ENCODE measurements at regions not wholly inside any gene's neighbourhood (a gene's known extent, or its start where the extent isn't known, plus 50 kb on each side); places are given as distances from the start of the nearest gene placed in this dataset.
"Not testable (repeated sequence)": the region's sequence is repeated elsewhere in the genome, so short reads cannot be mapped to it uniquely, and the experiment has no call there.

GRCh38 chr7:8885480-8886000 lies 452.1 kb downstream of the NXPH1 start:
- DNase-seq (no peak), ATAC-seq (ENCODE audit: insufficient read depth, low FRiP score) (no peak)
- Histone ChIP-seq H3K27me3 (ENCODE audit: control insufficient read depth in 3 of 3, insufficient read depth in 3 of 3, low read length in 2 of 3) (no peaks in the 10 kb centered on the region), H3K27ac (ENCODE audit: low read depth in 1 of 2, low read length in 1 of 2) (no peak overlapping the region), H3K9me3 (ENCODE audit: control insufficient read depth in 4 of 4, insufficient read depth in 3 of 4, low read length in 3 of 4) (no peaks in the 10 kb centered on the region), H3K4me3 (no peak overlapping the region), H3K4me1 (ENCODE audit: control insufficient read depth in 5 of 5, insufficient read depth in 5 of 5, low read length in 5 of 5) (no peaks in the 10 kb centered on the region), H3K9ac (ENCODE audit: insufficient read depth in 1 of 2, low read length in 2 of 2) (no peak overlapping the region), H3K36me3 (ENCODE audit: control insufficient read depth in 4 of 4, insufficient read depth in 4 of 4, low read length in 4 of 4) (no peaks in the 10 kb centered on the region)
- TF ChIP-seq CTCF (IDR thresholded peaks at IDR 0.05; ENCODE audit: control extremely low read depth, extremely low read depth), result no peak

- not testable (repeated sequence) for H3K27ac ChIP-seq (ENCODE audit: low read depth in 1 of 2, low read length in 1 of 2); H3K9ac ChIP-seq (ENCODE audit: insufficient read depth in 1 of 2, low read length in 2 of 2); ATAC-seq (ENCODE audit: insufficient read depth, low FRiP score); H3K4me1 ChIP-seq (ENCODE audit: control insufficient read depth in 5 of 5, insufficient read depth in 5 of 5, low read length in 5 of 5); DNase-seq; H3K27me3 ChIP-seq (ENCODE audit: control insufficient read depth in 3 of 3, insufficient read depth in 3 of 3, low read length in 2 of 3); H3K4me3 ChIP-seq; H3K36me3 ChIP-seq (ENCODE audit: control insufficient read depth in 4 of 4, insufficient read depth in 4 of 4, low read length in 4 of 4); H3K9me3 ChIP-seq (ENCODE audit: control insufficient read depth in 4 of 4, insufficient read depth in 3 of 4, low read length in 3 of 4)
- WGBS, 2 donors, result 94 to 95% methylated on average over 23 to 30 of the region's 30 CpGs
Observed at GRCh38 chr7:8890346-8890745, 456.9 kb downstream of the NXPH1 start.

- 33 to 44% methylated on average over 2 of the region's 2 CpGs for WGBS, 2 donors
- Histone ChIP-seq H3K36me3 (ENCODE audit: control insufficient read depth in 4 of 4, insufficient read depth in 4 of 4, low read length in 4 of 4) (no peaks in the 10 kb centered on the region), H3K4me3 (no peak overlapping the region), H3K27me3 (ENCODE audit: control insufficient read depth in 3 of 3, insufficient read depth in 3 of 3, low read length in 2 of 3) (no peaks in the 10 kb centered on the region), H3K27ac (ENCODE audit: low read depth in 1 of 2, low read length in 1 of 2) (no peak overlapping the region), H3K4me1 (ENCODE audit: control insufficient read depth in 5 of 5, insufficient read depth in 5 of 5, low read length in 5 of 5) (no peaks in the 10 kb centered on the region), H3K9ac (ENCODE audit: insufficient read depth in 1 of 2, low read length in 2 of 2) (no peak overlapping the region), H3K9me3 (ENCODE audit: control insufficient read depth in 4 of 4, insufficient read depth in 3 of 4, low read length in 3 of 4) (no peaks in the 10 kb centered on the region)
- no peak for TF ChIP-seq CTCF (IDR thresholded peaks at IDR 0.05; ENCODE audit: control extremely low read depth, extremely low read depth)
- DNase-seq (no peak), ATAC-seq (ENCODE audit: insufficient read depth, low FRiP score) (no peak)
Observed at GRCh38 chr7:8893775-8894174, 460.4 kb downstream of the NXPH1 start.

GRCh38 chr7:8906396-8907075 lies 473.1 kb downstream of the NXPH1 start:
- Histone ChIP-seq H3K9me3 (ENCODE audit: control insufficient read depth in 4 of 4, insufficient read depth in 3 of 4, low read length in 3 of 4) (no peaks in the 10 kb centered on the region), H3K4me3 (no peak overlapping the region), H3K36me3 (ENCODE audit: control insufficient read depth in 4 of 4, insufficient read depth in 4 of 4, low read length in 4 of 4) (no peaks in the 10 kb centered on the region), H3K4me1 (ENCODE audit: control insufficient read depth in 5 of 5, insufficient read depth in 5 of 5, low read length in 5 of 5) (no peaks in the 10 kb centered on the region), H3K9ac (ENCODE audit: insufficient read depth in 1 of 2, low read length in 2 of 2) (no peak overlapping the region), H3K27ac (ENCODE audit: low read depth in 1 of 2, low read length in 1 of 2) (no peak overlapping the region), H3K27me3 (ENCODE audit: control insufficient read depth in 3 of 3, insufficient read depth in 3 of 3, low read length in 2 of 3) (no peaks in the 10 kb centered on the region)
- ATAC-seq (ENCODE audit: insufficient read depth, low FRiP score) (no peak), DNase-seq (no peak)
- 81 to 87% methylated on average over 6 of the region's 6 CpGs for WGBS, 2 donors
- no peak for TF ChIP-seq CTCF (IDR thresholded peaks at IDR 0.05; ENCODE audit: control extremely low read depth, extremely low read depth)
